CD14-positive monocyte (primary cell): ENCODE measurements at regions not wholly inside any gene's neighbourhood (a gene's known extent, or its start where the extent isn't known, plus 50 kb on each side); places are given as distances from the start of the nearest gene placed in this dataset.

Source experiments
- DNase-seq, 3 donors: peaks; one replicate each; pipeline ENCODE4 v3.0.0-alpha.2; 2011 to 2022
- H2AFZ ChIP-seq: 2 replicates; pipeline ENCODE4 v1.6.0; 2012; ENCODE audit warnings: mild to moderate bottlenecking, low read depth, low read length, inconsistent platforms; ENCODE audit not compliant: insufficient read depth, poor library complexity, severe bottlenecking
- H3K27ac ChIP-seq, 2 donors: 1 replicate in 1 of 2; 2 replicates in 1 of 2; pipeline ENCODE4 v1.5.1; 2012 to 2013; ENCODE audit warnings: low read length in 2 of 2, control low read depth in 1 of 2, inconsistent platforms in 1 of 2, low read depth in 1 of 2, mild to moderate bottlenecking in 1 of 2
- H3K27me3 ChIP-seq, 2 donors: one replicate each; pipeline versions ENCODE4 v1.6.0 to v1.6.1; 2011 to 2013; ENCODE audit warnings: low read length in 2 of 2; ENCODE audit not compliant: control insufficient read depth in 2 of 2, insufficient read depth in 2 of 2
- H3K36me3 ChIP-seq, 2 donors: replicated peaks in 1 of 2; 1 replicate in 1 of 2; 2 replicates in 1 of 2; pipeline versions ENCODE4 v1.5.1 to v1.6.1; 2012 to 2013; ENCODE audit warnings: low read length in 2 of 2, control low read depth in 1 of 2, inconsistent platforms in 1 of 2, mild to moderate bottlenecking in 1 of 2; ENCODE audit not compliant: insufficient read depth in 2 of 2, control insufficient read depth in 1 of 2
- H3K4me1 ChIP-seq, 2 donors: 1 replicate in 1 of 2; 2 replicates in 1 of 2; pipeline versions ENCODE4 v1.5.1 to v1.6.1; 2012 to 2013; ENCODE audit warnings: low read length in 2 of 2, control low read depth in 1 of 2, inconsistent platforms in 1 of 2, mild to moderate bottlenecking in 1 of 2, moderate library complexity in 1 of 2; ENCODE audit not compliant: insufficient read depth in 2 of 2, control insufficient read depth in 1 of 2
- H3K4me2 ChIP-seq: replicated peaks from 2 replicates; pipeline ENCODE3; 2012; ENCODE audit warnings: low read length, moderate library complexity, mild to moderate bottlenecking; ENCODE audit not compliant: poor library complexity, severe bottlenecking; ENCODE audit errors: extremely low read depth
- H3K4me3 ChIP-seq, 3 experiments: fragments of 200-600 bp in 1 of 3; sonication (generic) in 1 of 3; replicated peaks in 1 of 3; 1 replicate in 2 of 3; 2 replicates in 1 of 3; pipeline ENCODE4 v1.5.1; 2011 to 2013; ENCODE audit warnings: low read length in 3 of 3, mild to moderate bottlenecking in 3 of 3, control low read depth in 2 of 3, low read depth in 2 of 3, inconsistent platforms in 1 of 3, moderate library complexity in 1 of 3
- H3K79me2 ChIP-seq: 2 replicates; pipeline ENCODE4 v1.6.0; 2012; ENCODE audit warnings: mild to moderate bottlenecking, control low read depth, inconsistent platforms, low read length, moderate library complexity; ENCODE audit not compliant: insufficient read depth
- H3K9ac ChIP-seq: 2 replicates; pipeline ENCODE4 v1.6.0; 2017; ENCODE audit warnings: low read length, mild to moderate bottlenecking; ENCODE audit not compliant: insufficient read depth, poor library complexity, severe bottlenecking
- H3K9me3 ChIP-seq, 2 donors: replicated peaks in 1 of 2; 1 replicate in 1 of 2; 2 replicates in 1 of 2; pipeline versions ENCODE4 v1.5.1 to v1.6.1; 2012 to 2013; ENCODE audit warnings: low read length in 2 of 2, control low read depth in 1 of 2; ENCODE audit not compliant: control insufficient read depth in 1 of 2, insufficient read depth in 1 of 2
- H4K20me1 ChIP-seq: 2 replicates; pipeline ENCODE4 v1.6.0; 2012; ENCODE audit warnings: mild to moderate bottlenecking, low read length, control low read depth, moderate library complexity; ENCODE audit not compliant: insufficient read depth
- H3K27ac Mint-ChIP-seq, 7 donors: one replicate each; pipeline ENCODE4 v1.8.0; 2020; ENCODE audit warnings: mild to moderate bottlenecking in 7 of 7, mixed read lengths in 7 of 7, moderate library complexity in 6 of 7, inconsistent platforms in 2 of 7
- H3K27me3 Mint-ChIP-seq, 3 donors: one replicate each; pipeline ENCODE4 v1.8.0; 2021 to 2022; ENCODE audit warnings: low read depth in 3 of 3, mild to moderate bottlenecking in 3 of 3, mixed read lengths in 3 of 3, moderate library complexity in 3 of 3, inconsistent platforms in 1 of 3
- H3K36me3 Mint-ChIP-seq, 2 donors: one replicate each; pipeline ENCODE4 v1.8.0; 2020; ENCODE audit warnings: mixed read lengths in 2 of 2, inconsistent platforms in 1 of 2, mild to moderate bottlenecking in 1 of 2
- H3K4me1 Mint-ChIP-seq: one replicate; pipeline ENCODE4 v1.8.0; 2020; ENCODE audit warnings: mild to moderate bottlenecking, mixed read lengths
- H3K4me3 Mint-ChIP-seq, 2 donors: one replicate each; pipeline ENCODE4 v1.8.0; 2020; ENCODE audit warnings: mild to moderate bottlenecking in 2 of 2, mixed read lengths in 2 of 2, moderate library complexity in 1 of 2
- H3K9me3 Mint-ChIP-seq, 7 donors: one replicate each; pipeline ENCODE4 v1.8.0; 2020 to 2022; ENCODE audit warnings: mixed read lengths in 7 of 7, mild to moderate bottlenecking in 6 of 7, moderate library complexity in 6 of 7, inconsistent platforms in 2 of 7
- WGBS: methylation state at CpG from one replicate; pipeline ENCODE4 v1.1.5; 2013; ENCODE audit warnings: missing lambda C conversion rate; ENCODE audit not compliant: insufficient coverage; 5-methylcytosine and 5-hydroxymethylcytosine counted together
- intact Hi-C, 2 donors: fragments of 100-400 bp; cut with micrococcal nuclease; formaldehyde crosslinking; loops; one replicate each; pipeline versions ENCODE4 v1.15.0 to v1.15.1; 2023
- TF ChIP-seq, protein P1 (sequence below): fragments of 200-600 bp; IDR thresholded peaks from one replicate; pipeline ENCODE4 v1.8.0; 2022; ENCODE audit warnings: antibody characterized with exemption, mild to moderate bottlenecking

DNA sequence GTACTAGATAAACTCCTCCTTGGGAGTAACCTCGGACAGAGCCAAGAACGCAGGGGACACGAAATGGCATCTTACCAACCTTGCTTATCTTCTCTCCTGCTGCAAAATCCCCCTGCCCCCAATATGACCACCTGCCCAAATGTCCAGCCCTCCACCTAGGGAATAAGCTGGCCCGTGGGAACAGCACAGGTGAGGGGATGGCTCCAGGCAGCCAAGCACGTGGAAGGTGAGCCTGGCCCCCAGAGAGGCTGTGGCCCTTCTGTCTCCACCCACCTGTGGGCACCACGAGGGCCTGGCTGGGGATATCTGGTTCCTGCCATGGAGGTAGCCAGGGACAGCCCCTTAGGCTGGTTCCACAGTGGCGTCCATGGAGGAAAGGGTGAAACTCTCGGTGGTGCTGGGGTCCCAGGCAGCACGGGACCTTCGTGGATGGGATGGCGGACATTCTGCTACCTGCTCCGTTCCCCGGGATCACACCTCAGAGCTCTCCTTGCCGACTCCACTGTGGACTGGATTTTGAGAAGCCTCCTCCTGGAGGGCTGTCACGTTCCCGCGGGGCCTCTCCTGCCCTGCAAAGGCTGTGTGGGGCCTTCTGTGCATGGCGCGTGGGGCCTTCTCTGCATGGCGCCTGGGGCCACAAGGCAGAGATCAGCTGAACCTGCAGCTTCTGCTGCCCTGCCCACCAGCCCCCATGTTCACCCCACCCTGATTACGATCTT lies 388.5 kb upstream of the TNRC6C start:
- peaks cover 31% of the 10 kb centered on the region for H3K4me1 Mint-ChIP-seq
- H3K9me3 Mint-ChIP-seq, result peaks cover 0 to 4% (median 0%) of the 10 kb centered on the region in 7 donors
- H3K36me3 ChIP-seq, result no peaks in the 10 kb centered on the region
- H3K4me1 ChIP-seq, result peaks cover 22% of the 10 kb centered on the region in 2 donors
- H3K27ac Mint-ChIP-seq, result no peak overlapping the region
- no peak overlapping the region for H3K27ac ChIP-seq
- no peak overlapping the region for H3K4me3 ChIP-seq
- no peaks in the 10 kb centered on the region for H4K20me1 ChIP-seq
- H3K9ac ChIP-seq, result no peak overlapping the region
- peaks cover 4 to 29% (median 19%) of the 10 kb centered on the region in 3 donors for H3K27me3 Mint-ChIP-seq
- no peak overlapping the region for H3K4me2 ChIP-seq
- H3K79me2 ChIP-seq, result no peaks in the 10 kb centered on the region
- TF ChIP-seq, protein P1, sequence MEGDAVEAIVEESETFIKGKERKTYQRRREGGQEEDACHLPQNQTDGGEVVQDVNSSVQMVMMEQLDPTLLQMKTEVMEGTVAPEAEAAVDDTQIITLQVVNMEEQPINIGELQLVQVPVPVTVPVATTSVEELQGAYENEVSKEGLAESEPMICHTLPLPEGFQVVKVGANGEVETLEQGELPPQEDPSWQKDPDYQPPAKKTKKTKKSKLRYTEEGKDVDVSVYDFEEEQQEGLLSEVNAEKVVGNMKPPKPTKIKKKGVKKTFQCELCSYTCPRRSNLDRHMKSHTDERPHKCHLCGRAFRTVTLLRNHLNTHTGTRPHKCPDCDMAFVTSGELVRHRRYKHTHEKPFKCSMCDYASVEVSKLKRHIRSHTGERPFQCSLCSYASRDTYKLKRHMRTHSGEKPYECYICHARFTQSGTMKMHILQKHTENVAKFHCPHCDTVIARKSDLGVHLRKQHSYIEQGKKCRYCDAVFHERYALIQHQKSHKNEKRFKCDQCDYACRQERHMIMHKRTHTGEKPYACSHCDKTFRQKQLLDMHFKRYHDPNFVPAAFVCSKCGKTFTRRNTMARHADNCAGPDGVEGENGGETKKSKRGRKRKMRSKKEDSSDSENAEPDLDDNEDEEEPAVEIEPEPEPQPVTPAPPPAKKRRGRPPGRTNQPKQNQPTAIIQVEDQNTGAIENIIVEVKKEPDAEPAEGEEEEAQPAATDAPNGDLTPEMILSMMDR, result no peak
- intact Hi-C loops, result no loop called here
- no peaks in the 10 kb centered on the region for H3K9me3 ChIP-seq
- H3K4me3 Mint-ChIP-seq, result no peak overlapping the region
- no peak for DNase-seq
- H3K36me3 Mint-ChIP-seq, result no peaks in the 10 kb centered on the region
- peaks cover 0 to 16% of the 10 kb centered on the region in 2 donors for H3K27me3 ChIP-seq
- no peak overlapping the region for H2AFZ ChIP-seq
- WGBS, result 88% methylated on average over 18 of the region's 21 CpGs

DNA sequence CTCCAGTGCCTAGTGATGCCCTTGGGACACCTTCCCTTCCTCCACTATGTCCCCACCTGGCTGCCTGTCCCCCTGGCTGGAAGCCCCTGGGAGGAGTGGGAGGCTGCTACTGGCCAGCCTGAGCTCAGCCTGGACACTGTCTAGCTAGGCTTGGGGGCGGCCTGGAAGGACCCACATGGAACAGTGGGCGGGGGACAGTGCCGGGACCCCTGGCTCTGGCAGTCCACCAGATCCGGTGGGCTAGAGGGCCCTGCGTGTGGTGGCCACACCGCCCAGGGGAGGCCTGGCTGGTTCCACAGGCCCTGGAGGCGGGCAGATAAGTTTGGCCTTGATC lies 388.0 kb upstream of the TNRC6C start:
- TF ChIP-seq, protein P1, result no peak
- H3K36me3 ChIP-seq, result no peaks in the 10 kb centered on the region
- peaks cover 4 to 29% (median 19%) of the 10 kb centered on the region in 3 donors for H3K27me3 Mint-ChIP-seq
- DNase-seq, result no peak
- H3K4me1 Mint-ChIP-seq, result peaks cover 31% of the 10 kb centered on the region
- H3K27ac Mint-ChIP-seq, result no peak overlapping the region
- H3K27ac ChIP-seq, result no peak overlapping the region
- H3K36me3 Mint-ChIP-seq, result no peaks in the 10 kb centered on the region
- intact Hi-C loops, result no loop called here
- H3K27me3 ChIP-seq, result peaks cover 0 to 16% of the 10 kb centered on the region in 2 donors
- peaks cover 22% of the 10 kb centered on the region in 2 donors for H3K4me1 ChIP-seq
- H3K9me3 ChIP-seq, result no peaks in the 10 kb centered on the region
- H3K4me2 ChIP-seq, result no peak overlapping the region
- WGBS, result 93% methylated on average over 7 of the region's 7 CpGs
- H3K9ac ChIP-seq, result no peak overlapping the region
- no peak overlapping the region for H3K4me3 ChIP-seq
- H3K4me3 Mint-ChIP-seq, result peak overlapping the region in 1 of 2 donors; percentile 21
- H3K79me2 ChIP-seq, result no peaks in the 10 kb centered on the region
- peaks cover 0 to 4% (median 0%) of the 10 kb centered on the region in 7 donors for H3K9me3 Mint-ChIP-seq
- H2AFZ ChIP-seq, result peak overlapping the region; percentile 28
- no peaks in the 10 kb centered on the region for H4K20me1 ChIP-seq
